ENCODE measurements at regions not wholly inside any gene's neighbourhood (a gene's known extent, or its start where the extent isn't known, plus 50 kb on each side); places are given as distances from the start of the nearest gene placed in this dataset.
"Not testable (repeated sequence)": the region's sequence is repeated elsewhere in the genome, so short reads cannot be mapped to it uniquely, and the experiment has no call there.

GRCh38 chr6:112938650-112939049 lies 591.5 kb downstream of the RFPL4B start:
- DNase-seq: no peak

GRCh38 chr6:112939563-112939962 lies 592.4 kb downstream of the RFPL4B start:
- DNase-seq: no peak

- DNase-seq: no peak
Observed at GRCh38 chr6:112941613-112942012, 594.5 kb downstream of the RFPL4B start.

GRCh38 chr6:112946051-112946450 lies 598.9 kb downstream of the RFPL4B start:
- DNase-seq: peak; percentile 17

- no peak for DNase-seq
Observed at GRCh38 chr6:112947507-112947906, 600.4 kb downstream of the RFPL4B start.

- DNase-seq: no peak
Observed at GRCh38 chr6:112951829-112952228, 604.7 kb downstream of the RFPL4B start.

- not testable (repeated sequence) for DNase-seq
Observed at GRCh38 chr6:112955743-112956142, 608.6 kb downstream of the RFPL4B start.

GRCh38 chr6:112956696-112957535 lies 609.8 kb downstream of the RFPL4B start:
- peak; percentile 91 for DNase-seq

- DNase-seq: no peak
Observed at GRCh38 chr6:112957536-112957916, 610.4 kb downstream of the RFPL4B start.

GRCh38 chr6:112960130-112960529 lies 613.0 kb downstream of the RFPL4B start:
- DNase-seq: not testable (repeated sequence)

GRCh38 chr6:112967974-112968373 lies 620.8 kb downstream of the RFPL4B start:
- DNase-seq: no peak

- DNase-seq: no peak
Observed at GRCh38 chr6:112971651-112972050, 624.5 kb downstream of the RFPL4B start.

GRCh38 chr6:112974931-112975330 lies 627.8 kb downstream of the RFPL4B start:
- not testable (repeated sequence) for DNase-seq

GRCh38 chr6:112976579-112976978 lies 629.4 kb downstream of the RFPL4B start:
- not testable (repeated sequence) for DNase-seq

GRCh38 chr6:112979830-112980229 lies 632.7 kb downstream of the RFPL4B start:
- DNase-seq: peak; percentile 36

- no peak for DNase-seq
Observed at GRCh38 chr6:112980676-112981075, 633.5 kb downstream of the RFPL4B start.

GRCh38 chr6:112983713-112984261 lies 636.7 kb downstream of the RFPL4B start:
- DNase-seq: peak; percentile 20

GRCh38 chr6:112984899-112985298 lies 637.8 kb downstream of the RFPL4B start:
- DNase-seq: no peak

- DNase-seq: peak; percentile 64
Observed at GRCh38 chr6:112986321-112986720, 639.2 kb downstream of the RFPL4B start.

GRCh38 chr6:112988748-112989147 lies 641.6 kb downstream of the RFPL4B start:
- no peak for DNase-seq

GRCh38 chr6:112990971-112991370 lies 643.8 kb downstream of the RFPL4B start:
- peak; percentile 72 for DNase-seq

GRCh38 chr6:112991912-112992311 lies 644.8 kb downstream of the RFPL4B start:
- DNase-seq: no peak

GRCh38 chr6:112997421-112998085 lies 650.4 kb downstream of the RFPL4B start:
- DNase-seq: no peak

- DNase-seq: no peak
Observed at GRCh38 chr6:113004054-113004453, 656.9 kb downstream of the RFPL4B start.

All from fibroblast of skin of abdomen (primary cell).